ENCODE measurements at regions not wholly inside any gene's neighbourhood (a gene's known extent, or its start where the extent isn't known, plus 50 kb on each side); places are given as distances from the start of the nearest gene placed in this dataset.

DNA sequence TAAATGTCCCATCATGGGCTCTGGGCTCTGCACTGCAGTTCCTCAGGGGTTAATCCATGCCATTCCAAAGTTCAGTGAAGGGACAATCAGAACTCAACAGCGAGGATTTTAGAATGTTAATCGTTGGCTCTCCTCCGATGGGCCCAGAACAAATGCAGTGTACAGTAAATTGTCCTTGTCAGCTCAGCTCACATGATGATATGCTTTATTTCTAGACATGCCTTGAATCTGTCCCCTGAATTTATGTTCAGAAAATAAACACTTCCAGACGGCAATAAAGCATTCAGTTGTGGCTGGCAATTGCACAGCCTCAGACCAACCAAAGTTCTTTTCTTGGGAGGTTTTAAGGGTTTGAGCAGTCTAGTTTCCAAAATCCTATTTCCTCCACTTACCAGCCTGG is 981.2 kb downstream of the BCL11A start:
- Histone ChIP-seq H3K36me3 (ENCODE audit: insufficient read depth, low read length) (no peaks in the 10 kb centered on the region), H3K4me2 (ENCODE audit: insufficient read depth, low read length) (no peak overlapping the region), H3K79me2 (ENCODE audit: insufficient read depth, low read length) (no peaks in the 10 kb centered on the region), H3K4me3 (ENCODE audit: low read depth in 1 of 2, low read length in 2 of 2) (no peak overlapping the region), H3K27ac (ENCODE audit: low read length) (no peak overlapping the region), H4K20me1 (ENCODE audit: insufficient read depth, low read length) (no peaks in the 10 kb centered on the region), H3K9ac (ENCODE audit: low read depth, low read length) (no peak overlapping the region), H2AFZ (ENCODE audit: low read depth, low read length) (no peak overlapping the region), H3K9me3 (ENCODE audit: insufficient read depth, low read length, severe bottlenecking) (no peaks in the 10 kb centered on the region), H3K27me3 (ENCODE audit: insufficient read depth, low read length, poor library complexity) (no peaks in the 10 kb centered on the region), H3K4me1 (ENCODE audit: insufficient read depth, low read length) (peaks cover 15% of the 10 kb centered on the region)
- no peak for TF ChIP-seq EZH2 (IDR thresholded peaks at IDR 0.05; ENCODE audit: borderline replicate concordance, low read depth, low read length, severe bottlenecking)
- TF ChIP-seq, protein P1, sequence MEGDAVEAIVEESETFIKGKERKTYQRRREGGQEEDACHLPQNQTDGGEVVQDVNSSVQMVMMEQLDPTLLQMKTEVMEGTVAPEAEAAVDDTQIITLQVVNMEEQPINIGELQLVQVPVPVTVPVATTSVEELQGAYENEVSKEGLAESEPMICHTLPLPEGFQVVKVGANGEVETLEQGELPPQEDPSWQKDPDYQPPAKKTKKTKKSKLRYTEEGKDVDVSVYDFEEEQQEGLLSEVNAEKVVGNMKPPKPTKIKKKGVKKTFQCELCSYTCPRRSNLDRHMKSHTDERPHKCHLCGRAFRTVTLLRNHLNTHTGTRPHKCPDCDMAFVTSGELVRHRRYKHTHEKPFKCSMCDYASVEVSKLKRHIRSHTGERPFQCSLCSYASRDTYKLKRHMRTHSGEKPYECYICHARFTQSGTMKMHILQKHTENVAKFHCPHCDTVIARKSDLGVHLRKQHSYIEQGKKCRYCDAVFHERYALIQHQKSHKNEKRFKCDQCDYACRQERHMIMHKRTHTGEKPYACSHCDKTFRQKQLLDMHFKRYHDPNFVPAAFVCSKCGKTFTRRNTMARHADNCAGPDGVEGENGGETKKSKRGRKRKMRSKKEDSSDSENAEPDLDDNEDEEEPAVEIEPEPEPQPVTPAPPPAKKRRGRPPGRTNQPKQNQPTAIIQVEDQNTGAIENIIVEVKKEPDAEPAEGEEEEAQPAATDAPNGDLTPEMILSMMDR (IDR thresholded peaks at IDR 0.05; ENCODE audit: borderline replicate concordance, extremely low read depth, low read length, poor library complexity, severe bottlenecking): no peak
- ATAC-seq (ENCODE audit: insufficient read depth, low read depth) (no peak), DNase-seq (no peak)

DNA sequence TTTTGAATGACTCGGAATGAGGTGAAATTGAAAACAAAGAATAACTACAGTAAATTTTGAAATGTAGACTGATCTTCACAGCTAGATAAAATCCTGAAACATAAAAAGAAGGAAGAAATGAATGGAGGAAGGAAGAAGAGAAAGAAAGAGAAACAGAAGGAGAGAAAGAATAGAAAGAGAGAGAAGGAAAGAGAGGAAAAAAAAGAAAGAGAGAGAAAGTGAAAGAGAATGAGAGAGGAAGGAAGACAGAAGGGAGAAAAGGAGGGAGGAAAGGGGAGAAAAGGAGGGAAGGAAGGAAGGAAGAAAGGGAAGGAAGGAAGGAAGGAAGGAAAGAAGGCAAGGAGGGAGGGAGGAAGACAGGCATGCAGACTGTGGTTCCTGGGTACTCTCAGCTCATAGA is 982.6 kb downstream of the BCL11A start:
- H3K27ac ChIP-seq (ENCODE audit: low read length): no peak overlapping the region
- DNase-seq (no peak), ATAC-seq (ENCODE audit: insufficient read depth, low read depth) (no peak)
- H3K36me3 ChIP-seq (ENCODE audit: insufficient read depth, low read length): no peaks in the 10 kb centered on the region
- no peaks in the 10 kb centered on the region for H3K79me2 ChIP-seq (ENCODE audit: insufficient read depth, low read length)
- H3K4me3 ChIP-seq (ENCODE audit: low read depth in 1 of 2, low read length in 2 of 2): no peak overlapping the region
- peaks cover 15% of the 10 kb centered on the region for H3K4me1 ChIP-seq (ENCODE audit: insufficient read depth, low read length)
- no peaks in the 10 kb centered on the region for H4K20me1 ChIP-seq (ENCODE audit: insufficient read depth, low read length)
- H2AFZ ChIP-seq (ENCODE audit: low read depth, low read length): no peak overlapping the region
- H3K4me2 ChIP-seq (ENCODE audit: insufficient read depth, low read length): no peak overlapping the region
- no peaks in the 10 kb centered on the region for H3K9me3 ChIP-seq (ENCODE audit: insufficient read depth, low read length, severe bottlenecking)
- no peaks in the 10 kb centered on the region for H3K27me3 ChIP-seq (ENCODE audit: insufficient read depth, low read length, poor library complexity)
- TF ChIP-seq, protein P1 (IDR thresholded peaks at IDR 0.05; ENCODE audit: borderline replicate concordance, extremely low read depth, low read length, poor library complexity, severe bottlenecking): no peak
- TF ChIP-seq EZH2 (IDR thresholded peaks at IDR 0.05; ENCODE audit: borderline replicate concordance, low read depth, low read length, severe bottlenecking): no peak
- H3K9ac ChIP-seq (ENCODE audit: low read depth, low read length): no peak overlapping the region

DNA sequence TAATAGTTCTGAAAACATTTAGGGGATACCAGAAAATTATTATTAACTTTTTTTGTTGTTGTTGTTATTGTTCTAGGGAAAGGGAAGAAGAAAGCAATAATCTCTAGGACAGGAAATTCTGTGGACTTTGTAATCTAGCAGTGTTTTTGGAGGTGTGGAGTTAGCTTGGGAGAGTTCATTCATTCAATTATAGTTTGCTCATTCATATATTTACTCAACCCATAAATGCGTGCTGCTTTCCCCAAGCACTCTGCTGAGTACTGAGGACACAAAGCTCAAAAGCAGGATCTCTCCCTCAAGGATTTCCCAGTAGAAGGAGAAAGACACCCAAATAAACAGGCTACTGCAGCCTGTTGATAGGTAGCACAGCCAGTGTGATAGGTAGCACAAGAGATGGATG is 984.3 kb downstream of the BCL11A start:
- peaks cover 2% of the 10 kb centered on the region; the same call in 1 of the 2 replicates for H3K4me1 ChIP-seq (ENCODE audit: insufficient read depth, low read length)
- no peak for DNase-seq
- TF ChIP-seq EZH2 (IDR thresholded peaks at IDR 0.05; ENCODE audit: borderline replicate concordance, low read depth, low read length, severe bottlenecking): no peak
- no peak for ATAC-seq (ENCODE audit: insufficient read depth, low read depth)
- no peaks in the 10 kb centered on the region for H3K36me3 ChIP-seq (ENCODE audit: insufficient read depth, low read length)
- H3K79me2 ChIP-seq (ENCODE audit: insufficient read depth, low read length): no peaks in the 10 kb centered on the region
- no peak overlapping the region for H3K9ac ChIP-seq (ENCODE audit: low read depth, low read length)
- no peak overlapping the region for H3K4me2 ChIP-seq (ENCODE audit: insufficient read depth, low read length)
- no peaks in the 10 kb centered on the region for H3K27me3 ChIP-seq (ENCODE audit: insufficient read depth, low read length, poor library complexity)
- H3K9me3 ChIP-seq (ENCODE audit: insufficient read depth, low read length, severe bottlenecking): no peaks in the 10 kb centered on the region
- H2AFZ ChIP-seq (ENCODE audit: low read depth, low read length): no peak overlapping the region
- H3K4me3 ChIP-seq (ENCODE audit: low read depth in 1 of 2, low read length in 2 of 2): no peak overlapping the region
- no peak overlapping the region for H3K27ac ChIP-seq (ENCODE audit: low read length)
- H4K20me1 ChIP-seq (ENCODE audit: insufficient read depth, low read length): no peaks in the 10 kb centered on the region

GRCh38 chr2:59568461-59568860 is 985.0 kb downstream of the BCL11A start:
- H3K9me3 ChIP-seq (ENCODE audit: insufficient read depth, low read length, severe bottlenecking): no peaks in the 10 kb centered on the region
- no peaks in the 10 kb centered on the region for H4K20me1 ChIP-seq (ENCODE audit: insufficient read depth, low read length)
- H3K36me3 ChIP-seq (ENCODE audit: insufficient read depth, low read length): no peaks in the 10 kb centered on the region
- H3K27me3 ChIP-seq (ENCODE audit: insufficient read depth, low read length, poor library complexity): no peaks in the 10 kb centered on the region
- DNase-seq (no peak), ATAC-seq (ENCODE audit: insufficient read depth, low read depth) (no peak)
- H2AFZ ChIP-seq (ENCODE audit: low read depth, low read length): no peak overlapping the region
- TF ChIP-seq EZH2 (IDR thresholded peaks at IDR 0.05; ENCODE audit: borderline replicate concordance, low read depth, low read length, severe bottlenecking): no peak
- TF ChIP-seq, protein P1 (IDR thresholded peaks at IDR 0.05; ENCODE audit: borderline replicate concordance, extremely low read depth, low read length, poor library complexity, severe bottlenecking): no peak
- no peak overlapping the region for H3K27ac ChIP-seq (ENCODE audit: low read length)
- H3K4me2 ChIP-seq (ENCODE audit: insufficient read depth, low read length): no peak overlapping the region
- peaks cover 2% of the 10 kb centered on the region; the same call in 1 of the 2 replicates for H3K4me1 ChIP-seq (ENCODE audit: insufficient read depth, low read length)
- no peak overlapping the region for H3K9ac ChIP-seq (ENCODE audit: low read depth, low read length)
- no peak overlapping the region for H3K4me3 ChIP-seq (ENCODE audit: low read depth in 1 of 2, low read length in 2 of 2)
- no peaks in the 10 kb centered on the region for H3K79me2 ChIP-seq (ENCODE audit: insufficient read depth, low read length)
